NT2/D1 (cell line): ENCODE measurements at regions not wholly inside any gene's neighbourhood (a gene's known extent, or its start where the extent isn't known, plus 50 kb on each side); places are given as distances from the start of the nearest gene placed in this dataset.

Source experiments
- DNase-seq: peaks from one replicate; pipeline ENCODE4 v3.0.0-alpha.2; 2011; ENCODE audit warnings: low read depth, low spot score
- H3K27me3 ChIP-seq: 2 replicates; pipeline ENCODE4 v1.6.0; 2011; ENCODE audit warnings: mild to moderate bottlenecking; ENCODE audit not compliant: insufficient read length, insufficient read depth
- H3K36me3 ChIP-seq: 2 replicates; pipeline ENCODE4 v1.6.1; 2011; ENCODE audit warnings: mild to moderate bottlenecking, low read length, mixed read lengths; ENCODE audit not compliant: insufficient read depth, insufficient read length
- H3K4me1 ChIP-seq: 2 replicates; pipeline ENCODE4 v1.5.1; 2011; ENCODE audit not compliant: insufficient read depth, insufficient read length
- H3K4me3 ChIP-seq: 2 replicates; pipeline ENCODE4 v1.5.1; 2011; ENCODE audit warnings: low read depth; ENCODE audit not compliant: insufficient read length
- H3K9ac ChIP-seq: 2 replicates; pipeline ENCODE4 v1.6.0; 2011; ENCODE audit warnings: low read depth; ENCODE audit not compliant: insufficient read length
- H3K9me3 ChIP-seq: 2 replicates; pipeline ENCODE4 v1.5.1; 2011; ENCODE audit warnings: mild to moderate bottlenecking, low read length; ENCODE audit not compliant: insufficient read depth
- SUZ12 ChIP-seq: IDR thresholded peaks from 2 replicates; pipeline ENCODE4 v1.6.1; 2011; ENCODE audit not compliant: insufficient read length, insufficient read depth; ENCODE audit errors: extremely low read depth
- YY1 ChIP-seq: IDR thresholded peaks from 2 replicates; pipeline ENCODE4 v1.6.1; 2011; ENCODE audit not compliant: insufficient read length, insufficient read depth
- ZNF274 ChIP-seq: IDR thresholded peaks from 2 replicates; pipeline ENCODE4 v1.6.1; 2011; ENCODE audit warnings: mild to moderate bottlenecking, low read depth, low read length

GRCh38 chr5:144691936-144692335 lies 521.3 kb downstream of the KCTD16 start:
- Histone ChIP-seq H3K4me3 (no peak overlapping the region), H3K9ac (no peak overlapping the region), H3K4me1 (no peaks in the 10 kb centered on the region), H3K9me3 (no peaks in the 10 kb centered on the region; the same call in 1 of the 2 replicates), H3K36me3 (no peaks in the 10 kb centered on the region), H3K27me3 (no peaks in the 10 kb centered on the region)
- DNase-seq: no peak
- TF ChIP-seq SUZ12 (no peak), YY1 (no peak), ZNF274 (no peak)

GRCh38 chr5:144684899-144685298 lies 514.2 kb downstream of the KCTD16 start:
- Histone ChIP-seq H3K4me1 (no peaks in the 10 kb centered on the region), H3K9ac (no peak overlapping the region), H3K36me3 (no peaks in the 10 kb centered on the region), H3K4me3 (no peak overlapping the region), H3K27me3 (no peaks in the 10 kb centered on the region), H3K9me3 (no peaks in the 10 kb centered on the region)
- no peak for DNase-seq
- TF ChIP-seq YY1 (no peak), ZNF274 (no peak)

- Histone ChIP-seq H3K27me3 (no peaks in the 10 kb centered on the region), H3K4me3 (no peak overlapping the region), H3K9ac (no peak overlapping the region), H3K9me3 (no peaks in the 10 kb centered on the region), H3K36me3 (no peaks in the 10 kb centered on the region), H3K4me1 (no peaks in the 10 kb centered on the region)
- TF ChIP-seq YY1 (no peak), SUZ12 (no peak), ZNF274 (no peak)
- no peak for DNase-seq
Observed at GRCh38 chr5:144680711-144681110, 510.0 kb downstream of the KCTD16 start.

GRCh38 chr5:144671066-144671465 lies 500.4 kb downstream of the KCTD16 start:
- no peak for DNase-seq

GRCh38 chr5:144659634-144660227 lies 489.1 kb downstream of the KCTD16 start:
- H3K9ac ChIP-seq: no peak overlapping the region
- no peaks in the 10 kb centered on the region for H3K4me1 ChIP-seq
- H3K4me3 ChIP-seq: no peak overlapping the region
- H3K27me3 ChIP-seq: no peaks in the 10 kb centered on the region
- no peak for TF ChIP-seq ZNF274
- no peak for TF ChIP-seq SUZ12
- TF ChIP-seq YY1: no peak
- H3K36me3 ChIP-seq: no peaks in the 10 kb centered on the region
- no peak for DNase-seq
- no peaks in the 10 kb centered on the region for H3K9me3 ChIP-seq

More at GRCh38 chr5:144671066-144671465, 500.4 kb downstream of the KCTD16 start:
- no peak overlapping the region for H3K9ac ChIP-seq
- H3K4me3 ChIP-seq: no peak overlapping the region
- TF ChIP-seq SUZ12: no peak
- no peak for TF ChIP-seq YY1
- TF ChIP-seq ZNF274: no peak
- H3K27me3 ChIP-seq: no peaks in the 10 kb centered on the region
- H3K4me1 ChIP-seq: no peaks in the 10 kb centered on the region
- H3K36me3 ChIP-seq: no peaks in the 10 kb centered on the region
- no peaks in the 10 kb centered on the region for H3K9me3 ChIP-seq

GRCh38 chr5:144644317-144644716 lies 473.6 kb downstream of the KCTD16 start:
- Histone ChIP-seq H3K27me3 (no peaks in the 10 kb centered on the region), H3K9me3 (no peaks in the 10 kb centered on the region), H3K9ac (no peak overlapping the region), H3K36me3 (no peaks in the 10 kb centered on the region), H3K4me3 (no peak overlapping the region), H3K4me1 (no peaks in the 10 kb centered on the region)
- DNase-seq: peak; percentile 2
- TF ChIP-seq ZNF274 (no peak), SUZ12 (no peak), YY1 (no peak)

- Histone ChIP-seq H3K4me1 (no peaks in the 10 kb centered on the region), H3K36me3 (no peaks in the 10 kb centered on the region), H3K9ac (no peak overlapping the region), H3K4me3 (no peak overlapping the region), H3K27me3 (no peaks in the 10 kb centered on the region), H3K9me3 (no peaks in the 10 kb centered on the region)
- no peak for DNase-seq
- TF ChIP-seq SUZ12 (no peak), ZNF274 (no peak), YY1 (no peak)
Observed at GRCh38 chr5:144638787-144639186, 468.1 kb downstream of the KCTD16 start.
